SH-SY5Y (cell line): ENCODE measurements at regions not wholly inside any gene's neighbourhood (a gene's known extent, or its start where the extent isn't known, plus 50 kb on each side); places are given as distances from the start of the nearest gene placed in this dataset.
A peak's percentile ranks its signal among the peaks of the same experiment; 100 is the strongest.

Experiments used
- GATA2 ChIP-seq: IDR thresholded peaks from 2 replicates; pipeline ENCODE4 v1.6.1; 2011; ENCODE audit warnings: mild to moderate bottlenecking, low read depth, low read length
- GATA3 ChIP-seq: IDR thresholded peaks from 2 replicates; pipeline ENCODE4 v1.6.1; 2011; ENCODE audit warnings: low read depth, mild to moderate bottlenecking, low read length, moderate library complexity

- TF ChIP-seq GATA2: 0 out of 2 replicates have a peak, but pooled peaks have one; percentile 23
- TF ChIP-seq GATA3: peak; percentile 50; the same call in 1 of the 2 replicates
These were observed 512.6 kb upstream of the CBLB start for GRCh38 chr3:106381286-106381938.
